CD14-positive monocyte (primary cell): ENCODE measurements at regions not wholly inside any gene's neighbourhood (a gene's known extent, or its start where the extent isn't known, plus 50 kb on each side); places are given as distances from the start of the nearest gene placed in this dataset.

Experiments used
- DNase-seq, 3 donors: peaks; one replicate each; pipeline ENCODE4 v3.0.0-alpha.2; 2011 to 2022
- H2AFZ ChIP-seq: 2 replicates; pipeline ENCODE4 v1.6.0; 2012; ENCODE audit warnings: mild to moderate bottlenecking, low read depth, low read length, inconsistent platforms; ENCODE audit not compliant: insufficient read depth, poor library complexity, severe bottlenecking
- H3K27ac ChIP-seq, 2 donors: 1 replicate in 1 of 2; 2 replicates in 1 of 2; pipeline ENCODE4 v1.5.1; 2012 to 2013; ENCODE audit warnings: low read length in 2 of 2, control low read depth in 1 of 2, inconsistent platforms in 1 of 2, low read depth in 1 of 2, mild to moderate bottlenecking in 1 of 2
- H3K27me3 ChIP-seq, 2 donors: one replicate each; pipeline versions ENCODE4 v1.6.0 to v1.6.1; 2011 to 2013; ENCODE audit warnings: low read length in 2 of 2; ENCODE audit not compliant: control insufficient read depth in 2 of 2, insufficient read depth in 2 of 2
- H3K36me3 ChIP-seq, 2 donors: replicated peaks in 1 of 2; 1 replicate in 1 of 2; 2 replicates in 1 of 2; pipeline versions ENCODE4 v1.5.1 to v1.6.1; 2012 to 2013; ENCODE audit warnings: low read length in 2 of 2, control low read depth in 1 of 2, inconsistent platforms in 1 of 2, mild to moderate bottlenecking in 1 of 2; ENCODE audit not compliant: insufficient read depth in 2 of 2, control insufficient read depth in 1 of 2
- H3K4me1 ChIP-seq, 2 donors: 1 replicate in 1 of 2; 2 replicates in 1 of 2; pipeline versions ENCODE4 v1.5.1 to v1.6.1; 2012 to 2013; ENCODE audit warnings: low read length in 2 of 2, control low read depth in 1 of 2, inconsistent platforms in 1 of 2, mild to moderate bottlenecking in 1 of 2, moderate library complexity in 1 of 2; ENCODE audit not compliant: insufficient read depth in 2 of 2, control insufficient read depth in 1 of 2
- H3K4me2 ChIP-seq: replicated peaks from 2 replicates; pipeline ENCODE3; 2012; ENCODE audit warnings: low read length, moderate library complexity, mild to moderate bottlenecking; ENCODE audit not compliant: poor library complexity, severe bottlenecking; ENCODE audit errors: extremely low read depth
- H3K4me3 ChIP-seq, 3 experiments: fragments of 200-600 bp in 1 of 3; sonication (generic) in 1 of 3; replicated peaks in 1 of 3; 1 replicate in 2 of 3; 2 replicates in 1 of 3; pipeline ENCODE4 v1.5.1; 2011 to 2013; ENCODE audit warnings: low read length in 3 of 3, mild to moderate bottlenecking in 3 of 3, control low read depth in 2 of 3, low read depth in 2 of 3, inconsistent platforms in 1 of 3, moderate library complexity in 1 of 3
- H3K79me2 ChIP-seq: 2 replicates; pipeline ENCODE4 v1.6.0; 2012; ENCODE audit warnings: mild to moderate bottlenecking, control low read depth, inconsistent platforms, low read length, moderate library complexity; ENCODE audit not compliant: insufficient read depth
- H3K9ac ChIP-seq: 2 replicates; pipeline ENCODE4 v1.6.0; 2017; ENCODE audit warnings: low read length, mild to moderate bottlenecking; ENCODE audit not compliant: insufficient read depth, poor library complexity, severe bottlenecking
- H3K9me3 ChIP-seq, 2 donors: replicated peaks in 1 of 2; 1 replicate in 1 of 2; 2 replicates in 1 of 2; pipeline versions ENCODE4 v1.5.1 to v1.6.1; 2012 to 2013; ENCODE audit warnings: low read length in 2 of 2, control low read depth in 1 of 2; ENCODE audit not compliant: control insufficient read depth in 1 of 2, insufficient read depth in 1 of 2
- H4K20me1 ChIP-seq: 2 replicates; pipeline ENCODE4 v1.6.0; 2012; ENCODE audit warnings: mild to moderate bottlenecking, low read length, control low read depth, moderate library complexity; ENCODE audit not compliant: insufficient read depth
- H3K27ac Mint-ChIP-seq, 7 donors: one replicate each; pipeline ENCODE4 v1.8.0; 2020; ENCODE audit warnings: mild to moderate bottlenecking in 7 of 7, mixed read lengths in 7 of 7, moderate library complexity in 6 of 7, inconsistent platforms in 2 of 7
- H3K27me3 Mint-ChIP-seq, 3 donors: one replicate each; pipeline ENCODE4 v1.8.0; 2021 to 2022; ENCODE audit warnings: low read depth in 3 of 3, mild to moderate bottlenecking in 3 of 3, mixed read lengths in 3 of 3, moderate library complexity in 3 of 3, inconsistent platforms in 1 of 3
- H3K36me3 Mint-ChIP-seq, 2 donors: one replicate each; pipeline ENCODE4 v1.8.0; 2020; ENCODE audit warnings: mixed read lengths in 2 of 2, inconsistent platforms in 1 of 2, mild to moderate bottlenecking in 1 of 2
- H3K4me1 Mint-ChIP-seq: one replicate; pipeline ENCODE4 v1.8.0; 2020; ENCODE audit warnings: mild to moderate bottlenecking, mixed read lengths
- H3K4me3 Mint-ChIP-seq, 2 donors: one replicate each; pipeline ENCODE4 v1.8.0; 2020; ENCODE audit warnings: mild to moderate bottlenecking in 2 of 2, mixed read lengths in 2 of 2, moderate library complexity in 1 of 2
- H3K9me3 Mint-ChIP-seq, 7 donors: one replicate each; pipeline ENCODE4 v1.8.0; 2020 to 2022; ENCODE audit warnings: mixed read lengths in 7 of 7, mild to moderate bottlenecking in 6 of 7, moderate library complexity in 6 of 7, inconsistent platforms in 2 of 7
- WGBS: methylation state at CpG from one replicate; pipeline ENCODE4 v1.1.5; 2013; ENCODE audit warnings: missing lambda C conversion rate; ENCODE audit not compliant: insufficient coverage; 5-methylcytosine and 5-hydroxymethylcytosine counted together
- intact Hi-C, 2 donors: fragments of 100-400 bp; cut with micrococcal nuclease; formaldehyde crosslinking; loops; one replicate each; pipeline versions ENCODE4 v1.15.0 to v1.15.1; 2023
- TF ChIP-seq, protein P1 (sequence below): fragments of 200-600 bp; IDR thresholded peaks from one replicate; pipeline ENCODE4 v1.8.0; 2022; ENCODE audit warnings: antibody characterized with exemption, mild to moderate bottlenecking

DNA sequence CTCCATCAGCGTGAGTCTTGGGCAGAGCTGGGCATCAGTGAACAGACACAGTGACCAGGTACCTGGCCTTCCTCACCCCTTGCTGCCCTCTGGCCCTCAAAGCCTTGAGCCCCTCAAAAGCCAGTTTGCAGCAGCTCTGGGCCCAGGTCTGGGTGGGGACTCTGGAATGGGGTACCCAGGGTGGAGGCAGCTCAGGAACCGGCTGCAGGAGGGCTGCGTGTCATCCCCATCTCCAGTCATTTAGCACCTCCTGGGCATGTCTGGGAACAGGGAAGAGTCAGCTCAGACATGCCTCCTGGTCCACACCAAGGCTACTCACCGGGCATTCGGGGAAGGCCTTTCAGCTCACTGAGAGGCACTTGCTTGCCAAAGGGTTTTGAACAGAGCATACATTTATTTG, 503.3 kb downstream of the TCERG1L start:
- Histone ChIP-seq H2AFZ (no peak overlapping the region), H3K27ac (no peak overlapping the region), H3K4me1 (no peaks in the 10 kb centered on the region), H3K9me3 (no peaks in the 10 kb centered on the region), H3K79me2 (no peaks in the 10 kb centered on the region), H3K36me3 (no peaks in the 10 kb centered on the region), H3K9ac (no peak overlapping the region), H3K4me2 (no peak overlapping the region), H3K4me3 (no peak overlapping the region), H3K27me3 (no peaks in the 10 kb centered on the region), H4K20me1 (no peaks in the 10 kb centered on the region)
- WGBS: 89% methylated on average over 3 of the region's 5 CpGs
- Mint-ChIP-seq H3K27me3 (peaks cover 3 to 7% (median 4%) of the 10 kb centered on the region in 3 donors), H3K36me3 (no peaks in the 10 kb centered on the region), H3K9me3 (peaks cover 0 to 4% (median 0%) of the 10 kb centered on the region in 7 donors), H3K4me1 (no peaks in the 10 kb centered on the region), H3K4me3 (no peak overlapping the region), H3K27ac (no peak overlapping the region)
- intact Hi-C loops: no loop called here
- TF ChIP-seq, protein P1, sequence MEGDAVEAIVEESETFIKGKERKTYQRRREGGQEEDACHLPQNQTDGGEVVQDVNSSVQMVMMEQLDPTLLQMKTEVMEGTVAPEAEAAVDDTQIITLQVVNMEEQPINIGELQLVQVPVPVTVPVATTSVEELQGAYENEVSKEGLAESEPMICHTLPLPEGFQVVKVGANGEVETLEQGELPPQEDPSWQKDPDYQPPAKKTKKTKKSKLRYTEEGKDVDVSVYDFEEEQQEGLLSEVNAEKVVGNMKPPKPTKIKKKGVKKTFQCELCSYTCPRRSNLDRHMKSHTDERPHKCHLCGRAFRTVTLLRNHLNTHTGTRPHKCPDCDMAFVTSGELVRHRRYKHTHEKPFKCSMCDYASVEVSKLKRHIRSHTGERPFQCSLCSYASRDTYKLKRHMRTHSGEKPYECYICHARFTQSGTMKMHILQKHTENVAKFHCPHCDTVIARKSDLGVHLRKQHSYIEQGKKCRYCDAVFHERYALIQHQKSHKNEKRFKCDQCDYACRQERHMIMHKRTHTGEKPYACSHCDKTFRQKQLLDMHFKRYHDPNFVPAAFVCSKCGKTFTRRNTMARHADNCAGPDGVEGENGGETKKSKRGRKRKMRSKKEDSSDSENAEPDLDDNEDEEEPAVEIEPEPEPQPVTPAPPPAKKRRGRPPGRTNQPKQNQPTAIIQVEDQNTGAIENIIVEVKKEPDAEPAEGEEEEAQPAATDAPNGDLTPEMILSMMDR: no peak
- DNase-seq: no peak

DNA sequence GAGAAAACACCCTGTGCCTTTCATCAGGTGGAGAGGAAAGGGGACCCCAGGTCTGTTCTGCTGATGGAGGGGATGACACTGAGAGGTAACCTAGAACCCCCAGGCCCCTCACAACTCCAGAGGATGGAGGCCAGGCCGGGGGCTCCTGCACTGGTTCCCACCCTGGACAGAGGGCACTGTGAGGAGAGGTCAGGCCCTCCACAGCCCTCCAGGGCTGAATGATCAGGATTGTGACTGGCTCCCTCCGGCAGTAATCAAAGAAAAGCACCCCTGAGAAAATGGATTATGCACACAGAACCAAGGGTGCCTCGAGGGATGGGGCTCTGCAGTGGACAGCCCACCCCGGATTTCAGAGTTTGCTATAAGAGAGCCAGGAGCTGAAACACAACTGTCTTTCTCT, 502.8 kb downstream of the TCERG1L start:
- no peak overlapping the region for H3K27ac ChIP-seq
- H3K9me3 Mint-ChIP-seq: peaks cover 0 to 4% (median 0%) of the 10 kb centered on the region in 7 donors
- H3K4me2 ChIP-seq: no peak overlapping the region
- no peak overlapping the region for H3K27ac Mint-ChIP-seq
- WGBS: 42% methylated on average over 3 of the region's 4 CpGs
- H3K79me2 ChIP-seq: no peaks in the 10 kb centered on the region
- no peak overlapping the region for H3K4me3 ChIP-seq
- no peak overlapping the region for H3K4me3 Mint-ChIP-seq
- H3K27me3 ChIP-seq: no peaks in the 10 kb centered on the region
- no peaks in the 10 kb centered on the region for H3K9me3 ChIP-seq
- no peaks in the 10 kb centered on the region for H3K36me3 Mint-ChIP-seq
- TF ChIP-seq, protein P1: no peak
- H3K4me1 Mint-ChIP-seq: no peaks in the 10 kb centered on the region
- H3K9ac ChIP-seq: no peak overlapping the region
- H4K20me1 ChIP-seq: no peaks in the 10 kb centered on the region
- intact Hi-C loops: no loop called here
- no peaks in the 10 kb centered on the region for H3K36me3 ChIP-seq
- no peak overlapping the region for H2AFZ ChIP-seq
- DNase-seq: no peak
- H3K27me3 Mint-ChIP-seq: peaks cover 3 to 7% (median 4%) of the 10 kb centered on the region in 3 donors
- no peaks in the 10 kb centered on the region for H3K4me1 ChIP-seq
